GM12878 (cell line): ENCODE measurements at regions not wholly inside any gene's neighbourhood (a gene's known extent, or its start where the extent isn't known, plus 50 kb on each side); places are given as distances from the start of the nearest gene placed in this dataset.

Source experiments
- ATAC-seq: fragments of 200-7000 bp; cut with Tn5 transposase; 3 replicates; pipeline ENCODE4 v1.9.1; 2020; ENCODE audit warnings: mild to moderate bottlenecking, moderate library complexity
- BruUV-seq: library from RNA; stranded (reverse); fragments of 400-500 nt; replicated peaks from 2 replicates; lab custom pipeline; 2021; lab: Mats Ljungman, UMichigan
- CTCF ChIA-PET: fragments of 300-600 bp; sonication (Branson Sonifier 250); formaldehyde crosslinking; extraction: SDS; loops from one replicate; lab custom pipeline; 2021; ENCODE audit warnings: inconsistent platforms; lab: Yijun Ruan, JAX
- POLR2A ChIA-PET: fragments of 350-600 bp; formaldehyde crosslinking; extraction: SDS; loops from one replicate; lab custom pipeline; 2021; ENCODE audit warnings: inconsistent platforms; lab: Charles Lee
- RAD21 ChIA-PET: fragments of 300-600 bp; sonication (Branson Sonifier 250); formaldehyde crosslinking; loops from one replicate; lab custom pipeline; 2023; ENCODE audit warnings: antibody characterized with exemption; ENCODE audit not compliant: unreplicated experiment; lab: Charles Lee
- SMC1A ChIA-PET: fragments of 300-600 bp; sonication (Branson Sonifier 250); formaldehyde crosslinking; loops from one replicate; lab custom pipeline; 2023; ENCODE audit not compliant: unreplicated experiment, uncharacterized antibody; lab: Charles Lee
- DNase-seq: peaks from one replicate; pipeline ENCODE4 v3.0.0-alpha.2; 2011; ENCODE audit warnings: low read depth, low spot score
- FAIRE-seq: peaks from 3 replicates; lab custom pipeline; 2011; peaks lifted over from hg19 to GRCh38; lab: Jason Lieb, UNC
- H2AFZ ChIP-seq: 2 replicates; pipeline ENCODE4 v1.6.0; 2011; ENCODE audit warnings: low read depth, low read length, control low read depth; ENCODE audit not compliant: control insufficient read depth
- H3K27ac ChIP-seq: 2 replicates; pipeline ENCODE4 v1.5.1; 2011; ENCODE audit warnings: control low read depth; ENCODE audit not compliant: control insufficient read depth, insufficient read depth
- H3K27me3 ChIP-seq, 2 experiments: replicated peaks in 1 of 2; 2 replicates each; pipeline versions ENCODE4 v1.6.0 to v1.6.1; 2011; ENCODE audit warnings: low read length in 1 of 2; ENCODE audit not compliant: control insufficient read depth in 2 of 2, insufficient read depth in 2 of 2
- H3K36me3 ChIP-seq, 2 experiments: 2 replicates each; pipeline ENCODE4 v1.5.1; 2011; ENCODE audit warnings: low read length in 1 of 2; ENCODE audit not compliant: control insufficient read depth in 2 of 2, insufficient read depth in 2 of 2
- H3K4me1 ChIP-seq: 2 replicates; pipeline ENCODE4 v1.6.1; 2011; ENCODE audit warnings: mild to moderate bottlenecking, low read length, moderate library complexity, mixed read lengths; ENCODE audit not compliant: control insufficient read depth, insufficient read depth
- H3K4me2 ChIP-seq: 2 replicates; pipeline ENCODE4 v1.6.0; 2011; ENCODE audit warnings: control low read depth; ENCODE audit not compliant: control insufficient read depth, insufficient read depth
- H3K4me3 ChIP-seq: fragments of 200-600 bp; sonication (generic); 2 replicates; pipeline ENCODE4 v1.5.1; 2016
- H3K79me2 ChIP-seq: 2 replicates; pipeline ENCODE4 v1.6.0; 2011; ENCODE audit warnings: low read length; ENCODE audit not compliant: control insufficient read depth, insufficient read depth
- H3K9ac ChIP-seq: 2 replicates; pipeline ENCODE4 v1.8.0; 2011; ENCODE audit warnings: low read length, control low read depth, mixed read lengths; ENCODE audit not compliant: control insufficient read depth, insufficient read depth
- H3K9me3 ChIP-seq: replicated peaks from 3 replicates; pipeline ENCODE4 v1.5.1; 2011; ENCODE audit warnings: mild to moderate bottlenecking, low read length; ENCODE audit not compliant: control insufficient read depth, insufficient read depth
- H4K20me1 ChIP-seq: 2 replicates; pipeline ENCODE4 v1.6.0; 2011; ENCODE audit not compliant: control insufficient read depth, insufficient read depth
- CHD2 ChIP-seq: IDR thresholded peaks from 2 replicates; pipeline ENCODE4 v1.6.1; 2011; ENCODE audit warnings: low read depth, low read length, improper control_type of control experiment, borderline replicate concordance
- EGR1 ChIP-seq, 2 experiments: IDR thresholded peaks; 1 replicate in 1 of 2; 2 replicates in 1 of 2; pipeline ENCODE4 v1.6.1; 2011 to 2012; ENCODE audit warnings: low read depth in 2 of 2, low read length in 2 of 2, borderline replicate concordance in 1 of 2, mild to moderate bottlenecking in 1 of 2, moderate library complexity in 1 of 2
- EZH2 ChIP-seq: IDR thresholded peaks from 2 replicates; pipeline ENCODE4 v1.6.1; 2012; ENCODE audit warnings: low read depth, mild to moderate bottlenecking, control low read depth, inconsistent platforms, low read length, borderline replicate concordance; ENCODE audit not compliant: control insufficient read depth
- JUND ChIP-seq: IDR thresholded peaks from 2 replicates; pipeline ENCODE4 v1.6.1; 2012; ENCODE audit warnings: low read depth, mild to moderate bottlenecking, low read length, improper control_type of control experiment, moderate library complexity
- LARP7 ChIP-seq: fragments of 450-650 bp; IDR thresholded peaks from 2 replicates; pipeline ENCODE4 v1.6.1; 2017; ENCODE audit warnings: mild to moderate bottlenecking
- NFYA ChIP-seq: IDR thresholded peaks from 2 replicates; pipeline ENCODE4 v1.6.1; 2011; ENCODE audit warnings: low read depth, mild to moderate bottlenecking, low read length, improper control_type of control experiment, borderline replicate concordance
- POU2F2 ChIP-seq: IDR thresholded peaks from 3 replicates; pipeline ENCODE4 v1.6.1; 2011; ENCODE audit warnings: low read depth, mild to moderate bottlenecking, low read length, borderline replicate concordance
- RB1 ChIP-seq: fragments of 450-650 bp; formaldehyde crosslinking; IDR thresholded peaks from 2 replicates; pipeline ENCODE4 v1.6.1; 2017; ENCODE audit warnings: mild to moderate bottlenecking, borderline replicate concordance
- RBBP5 ChIP-seq: fragments of 200-600 bp; sonication (generic); conservative IDR thresholded peaks from 2 replicates; pipeline ENCODE4 v1.6.1; 2016
- SRF ChIP-seq, 2 experiments: IDR thresholded peaks; 2 replicates each; pipeline ENCODE4 v1.6.1; 2011; ENCODE audit warnings: low read depth in 2 of 2, low read length in 2 of 2, mild to moderate bottlenecking in 1 of 2, moderate library complexity in 1 of 2
- YY1 ChIP-seq: IDR thresholded peaks from 2 replicates; pipeline ENCODE4 v1.6.1; 2011; ENCODE audit warnings: low read depth, mild to moderate bottlenecking, low read length
- ZNF274 ChIP-seq: IDR thresholded peaks from one replicate; pipeline ENCODE4 v1.8.0; 2011; ENCODE audit not compliant: insufficient read length, insufficient read depth
- ZSCAN29 ChIP-seq: fragments of 450-650 bp; IDR thresholded peaks from 2 replicates; pipeline ENCODE4 v1.6.1; 2017; ENCODE audit warnings: mild to moderate bottlenecking, moderate library complexity
- WGBS: methylation state at CpG from one replicate; pipeline ENCODE4 v1.1.6; 2016; ENCODE audit warnings: low lambda C conversion rate; ENCODE audit not compliant: insufficient replicate concordance, insufficient coverage; ENCODE audit errors: missing lambda C conversion rate; 5-methylcytosine and 5-hydroxymethylcytosine counted together
- in situ Hi-C: fragments of 300-500 bp; cut with MboI; formaldehyde crosslinking; loops from 9 replicates; pipeline ENCODE4 v1.14.3; 2018; ENCODE audit warnings: mixed read lengths
- intact Hi-C: fragments of 100-400 bp; cut with micrococcal nuclease; formaldehyde crosslinking; loops from one replicate; pipeline ENCODE4 v1.14.2; 2022; ENCODE audit not compliant: unreplicated experiment
- TF ChIP-seq, protein P1 (sequence below): IDR thresholded peaks from 2 replicates; pipeline ENCODE4 v1.6.1; 2012; ENCODE audit warnings: low read depth, low read length, improper control_type of control experiment
- TF ChIP-seq, protein P2 (sequence below): fragments of 450-650 bp; IDR thresholded peaks from 2 replicates; pipeline ENCODE4 v1.6.1; 2017; ENCODE audit warnings: low read depth, mild to moderate bottlenecking, moderate library complexity

DNA sequence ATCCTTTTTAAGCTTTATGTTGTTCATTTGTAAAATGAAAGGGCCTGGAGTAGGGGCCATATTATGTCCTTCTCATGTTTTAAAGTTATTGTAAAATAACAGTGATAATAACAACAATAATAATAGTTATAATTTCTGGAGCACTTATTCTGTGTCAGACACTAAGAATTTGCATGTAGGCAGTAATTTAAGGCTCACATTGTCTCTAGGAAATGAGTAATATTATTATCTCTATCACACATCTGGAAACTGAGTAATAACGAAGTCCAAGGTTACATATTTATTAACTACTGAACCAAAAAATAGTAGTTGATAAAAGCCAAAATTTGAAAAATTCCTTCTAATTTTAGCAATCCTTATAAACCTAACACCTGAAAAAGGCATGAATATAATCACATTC lies 520.7 kb upstream of the PABPC4L start:
- no peaks in the 10 kb centered on the region for H3K9me3 ChIP-seq
- no peak for DNase-seq
- ATAC-seq = no peak
- no peaks in the 10 kb centered on the region for H3K4me1 ChIP-seq
- no peak for FAIRE-seq
- no peak overlapping the region for H3K4me3 ChIP-seq
- ChIA-PET RAD21 (no interaction called here), CTCF (no interaction called here), SMC1A (no interaction called here), POLR2A (no interaction called here)
- H2AFZ ChIP-seq = no peak overlapping the region
- no peak overlapping the region for H3K4me2 ChIP-seq
- no peak for TF ChIP-seq EGR1 (IDR thresholded peaks at IDR 0.05; ENCODE audit: borderline replicate concordance in 1 of 2, low read depth in 2 of 2, low read length in 2 of 2)
- TF ChIP-seq ZNF274 = no peak
- TF ChIP-seq, protein P1, sequence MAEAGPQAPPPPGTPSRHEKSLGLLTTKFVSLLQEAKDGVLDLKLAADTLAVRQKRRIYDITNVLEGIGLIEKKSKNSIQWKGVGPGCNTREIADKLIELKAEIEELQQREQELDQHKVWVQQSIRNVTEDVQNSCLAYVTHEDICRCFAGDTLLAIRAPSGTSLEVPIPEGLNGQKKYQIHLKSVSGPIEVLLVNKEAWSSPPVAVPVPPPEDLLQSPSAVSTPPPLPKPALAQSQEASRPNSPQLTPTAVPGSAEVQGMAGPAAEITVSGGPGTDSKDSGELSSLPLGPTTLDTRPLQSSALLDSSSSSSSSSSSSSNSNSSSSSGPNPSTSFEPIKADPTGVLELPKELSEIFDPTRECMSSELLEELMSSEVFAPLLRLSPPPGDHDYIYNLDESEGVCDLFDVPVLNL = no peak
- TF ChIP-seq NFYA = no peak
- TF ChIP-seq EZH2 = no peak
- TF ChIP-seq LARP7 = no peak
- no peak for TF ChIP-seq POU2F2
- TF ChIP-seq RB1 = no peak
- no peak for TF ChIP-seq ZSCAN29
- no peak for TF ChIP-seq SRF (IDR thresholded peaks at IDR 0.05; ENCODE audit: low read depth in 2 of 2, low read length in 2 of 2)
- no peak for TF ChIP-seq JUND
- TF ChIP-seq, protein P2, sequence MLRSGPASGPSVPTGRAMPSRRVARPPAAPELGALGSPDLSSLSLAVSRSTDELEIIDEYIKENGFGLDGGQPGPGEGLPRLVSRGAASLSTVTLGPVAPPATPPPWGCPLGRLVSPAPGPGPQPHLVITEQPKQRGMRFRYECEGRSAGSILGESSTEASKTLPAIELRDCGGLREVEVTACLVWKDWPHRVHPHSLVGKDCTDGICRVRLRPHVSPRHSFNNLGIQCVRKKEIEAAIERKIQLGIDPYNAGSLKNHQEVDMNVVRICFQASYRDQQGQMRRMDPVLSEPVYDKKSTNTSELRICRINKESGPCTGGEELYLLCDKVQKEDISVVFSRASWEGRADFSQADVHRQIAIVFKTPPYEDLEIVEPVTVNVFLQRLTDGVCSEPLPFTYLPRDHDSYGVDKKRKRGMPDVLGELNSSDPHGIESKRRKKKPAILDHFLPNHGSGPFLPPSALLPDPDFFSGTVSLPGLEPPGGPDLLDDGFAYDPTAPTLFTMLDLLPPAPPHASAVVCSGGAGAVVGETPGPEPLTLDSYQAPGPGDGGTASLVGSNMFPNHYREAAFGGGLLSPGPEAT = no peak
- no peak for TF ChIP-seq YY1
- TF ChIP-seq RBBP5 = no peak
- no peak for TF ChIP-seq CHD2
- no peaks in the 10 kb centered on the region for H3K27me3 ChIP-seq
- no peaks in the 10 kb centered on the region for H3K36me3 ChIP-seq
- 0% methylated on average over 1 of the region's 1 CpG for WGBS
- no peaks in the 10 kb centered on the region for H3K79me2 ChIP-seq
- H4K20me1 ChIP-seq = no peaks in the 10 kb centered on the region
- in situ Hi-C loops = no loop called here
- intact Hi-C loops = no loop called here
- no peak overlapping the region for H3K9ac ChIP-seq
- BruUV-seq = no TSS peak
- no peak overlapping the region for H3K27ac ChIP-seq
